Thyroid gland (tissue), 4 donors: ENCODE measurements at regions not wholly inside any gene's neighbourhood (a gene's known extent, or its start where the extent isn't known, plus 50 kb on each side); places are given as distances from the start of the nearest gene placed in this dataset.

Experiments
- CTCF ChIP-seq, 6 experiments: fragments of 200-600 bp in 3 of 6; fragments of 450-650 bp in 3 of 6; sonication (generic) in 3 of 6; IDR thresholded peaks; one replicate each; pipeline ENCODE4 v1.5.1; 2016 to 2019; ENCODE audit warnings: antibody characterized with exemption in 6 of 6, mild to moderate bottlenecking in 2 of 6, inconsistent platforms in 1 of 6, moderate library complexity in 1 of 6
- POLR2A ChIP-seq, 2 donors: fragments of 450-650 bp; IDR thresholded peaks; one replicate each; pipeline ENCODE4 v1.6.1; 2017; ENCODE audit warnings: antibody characterized with exemption in 2 of 2, mild to moderate bottlenecking in 2 of 2, moderate library complexity in 1 of 2

GRCh38 chr16:22634954-22635353 lies 124.3 kb downstream of the NPIPB5 start:
- TF ChIP-seq POLR2A (IDR thresholded peaks at IDR 0.05) (no peak), CTCF (IDR thresholded peaks at IDR 0.05) (no peak)
